GM21619 (cell line): ENCODE measurements at regions not wholly inside any gene's neighbourhood (a gene's known extent, or its start where the extent isn't known, plus 50 kb on each side); places are given as distances from the start of the nearest gene placed in this dataset.

Source experiments
- ATAC-seq: cut with Tn5 transposase; IDR thresholded peaks from one replicate; pipeline ENCODE4 v1.9.1; 2021; ENCODE audit not compliant: unreplicated experiment

- ATAC-seq: no peak
These were observed 104.7 kb upstream of the CRHR1 start for GRCh38 chr17:45679426-45679825.

GRCh38 chr17:45680360-45680759 is 103.8 kb upstream of the CRHR1 start:
- ATAC-seq: no peak

- ATAC-seq: no peak
These were observed 102.4 kb upstream of the CRHR1 start for GRCh38 chr17:45681706-45682105.

- no peak for ATAC-seq
These were observed 97.9 kb upstream of the CRHR1 start for GRCh38 chr17:45686250-45686649.

GRCh38 chr17:45687594-45687993 is 96.5 kb upstream of the CRHR1 start:
- no peak for ATAC-seq

- no peak for ATAC-seq
These were observed 95.8 kb upstream of the CRHR1 start for GRCh38 chr17:45688353-45688752.

GRCh38 chr17:45688820-45689219 is 95.3 kb upstream of the CRHR1 start:
- ATAC-seq: no peak

GRCh38 chr17:45689451-45689850 is 94.7 kb upstream of the CRHR1 start:
- ATAC-seq: no peak

GRCh38 chr17:45690625-45691275 is 93.4 kb upstream of the CRHR1 start:
- ATAC-seq: no peak

- no peak for ATAC-seq
These were observed 91.5 kb upstream of the CRHR1 start for GRCh38 chr17:45692661-45693060.

- ATAC-seq: no peak
These were observed 90.3 kb upstream of the CRHR1 start for GRCh38 chr17:45693792-45694191.

GRCh38 chr17:45696442-45696841 is 87.7 kb upstream of the CRHR1 start:
- no peak for ATAC-seq

GRCh38 chr17:45697076-45697475 is 87.0 kb upstream of the CRHR1 start:
- ATAC-seq: no peak

- ATAC-seq: no peak
These were observed 83.7 kb upstream of the CRHR1 start for GRCh38 chr17:45700171-45701090.

GRCh38 chr17:45702666-45703266 is 81.4 kb upstream of the CRHR1 start:
- no peak for ATAC-seq

- no peak for ATAC-seq
These were observed 80.8 kb upstream of the CRHR1 start for GRCh38 chr17:45703348-45703747.

- no peak for ATAC-seq
These were observed 80.3 kb upstream of the CRHR1 start for GRCh38 chr17:45703806-45704205.

- no peak for ATAC-seq
These were observed 79.9 kb upstream of the CRHR1 start for GRCh38 chr17:45704251-45704650.

GRCh38 chr17:45705123-45706009 is 78.8 kb upstream of the CRHR1 start:
- ATAC-seq: no peak

- no peak for ATAC-seq
These were observed 78.1 kb upstream of the CRHR1 start for GRCh38 chr17:45706033-45706432.

- ATAC-seq: no peak
These were observed 75.3 kb upstream of the CRHR1 start for GRCh38 chr17:45708707-45709290.
